GM18502 (cell line): ENCODE measurements at regions not wholly inside any gene's neighbourhood (a gene's known extent, or its start where the extent isn't known, plus 50 kb on each side); places are given as distances from the start of the nearest gene placed in this dataset.
"Not testable (repeated sequence)": the region's sequence is repeated elsewhere in the genome, so short reads cannot be mapped to it uniquely, and the experiment has no call there.

ENCODE experiments used
- ATAC-seq: cut with Tn5 transposase; IDR thresholded peaks from one replicate; pipeline ENCODE4 v1.9.1; 2021; ENCODE audit warnings: mild to moderate bottlenecking; ENCODE audit not compliant: unreplicated experiment, poor library complexity

GRCh38 chrX:115399306-115399705, 109.8 kb downstream of the LUZP4 start:
- ATAC-seq, result no peak

GRCh38 chrX:115400960-115401359, 111.4 kb downstream of the LUZP4 start:
- ATAC-seq, result no peak

GRCh38 chrX:115402299-115402698, 112.8 kb downstream of the LUZP4 start:
- ATAC-seq, result no peak

GRCh38 chrX:115408771-115409400, 119.4 kb downstream of the LUZP4 start:
- no peak for ATAC-seq

- no peak for ATAC-seq
These were observed 120.0 kb downstream of the LUZP4 start for GRCh38 chrX:115409551-115409950.

- no peak for ATAC-seq
These were observed 121.4 kb downstream of the LUZP4 start for GRCh38 chrX:115410731-115411428.

DNA sequence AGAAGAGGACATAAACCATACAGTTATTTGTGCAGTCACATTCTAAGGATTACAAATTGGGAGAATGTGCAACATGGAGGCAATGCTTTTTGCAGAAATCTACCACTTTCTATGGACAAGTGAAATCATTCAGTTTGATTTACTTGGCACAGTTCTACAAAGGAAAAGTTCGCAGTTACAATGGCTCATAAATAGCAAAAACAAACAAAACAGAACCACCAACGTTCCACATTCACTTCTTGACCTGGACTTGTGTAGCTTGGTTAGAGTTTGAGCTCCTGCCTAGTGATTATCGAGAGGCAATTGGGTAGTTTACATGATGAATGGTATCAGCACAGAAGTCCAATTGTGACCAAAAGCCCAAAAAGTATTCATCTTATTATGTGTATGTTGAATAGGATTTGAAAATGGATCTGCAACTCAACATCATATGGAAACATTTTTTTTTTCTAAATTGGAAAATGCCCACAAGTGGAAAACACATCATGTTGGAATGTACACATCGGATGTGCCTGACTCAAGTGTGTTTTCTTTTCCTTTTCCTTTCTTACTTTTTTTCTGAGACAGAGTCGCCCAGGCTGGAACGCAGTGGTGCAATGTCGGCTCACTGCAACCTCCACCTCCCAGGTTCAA, 123.8 kb downstream of the LUZP4 start:
- ATAC-seq, result no peak

DNA sequence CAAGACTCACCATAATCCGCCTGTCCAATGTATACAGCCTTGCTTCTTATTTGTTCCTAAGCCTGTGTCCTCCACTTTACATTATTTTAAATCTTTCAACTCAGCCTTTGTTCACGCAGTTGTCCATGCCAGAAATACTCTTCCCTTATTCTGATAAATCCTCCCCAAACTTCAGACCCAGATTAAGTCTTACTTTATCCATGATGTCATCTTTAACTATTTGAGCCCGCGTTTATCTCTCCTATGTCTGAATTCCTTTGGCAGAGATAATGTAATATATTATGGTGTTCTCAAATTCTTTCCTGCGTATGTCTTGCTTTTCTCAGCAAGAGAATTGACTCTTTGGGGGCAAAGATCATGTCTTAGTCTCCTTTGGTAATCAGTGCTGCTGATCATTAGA, 129.6 kb downstream of the LUZP4 start:
- no peak for ATAC-seq

DNA sequence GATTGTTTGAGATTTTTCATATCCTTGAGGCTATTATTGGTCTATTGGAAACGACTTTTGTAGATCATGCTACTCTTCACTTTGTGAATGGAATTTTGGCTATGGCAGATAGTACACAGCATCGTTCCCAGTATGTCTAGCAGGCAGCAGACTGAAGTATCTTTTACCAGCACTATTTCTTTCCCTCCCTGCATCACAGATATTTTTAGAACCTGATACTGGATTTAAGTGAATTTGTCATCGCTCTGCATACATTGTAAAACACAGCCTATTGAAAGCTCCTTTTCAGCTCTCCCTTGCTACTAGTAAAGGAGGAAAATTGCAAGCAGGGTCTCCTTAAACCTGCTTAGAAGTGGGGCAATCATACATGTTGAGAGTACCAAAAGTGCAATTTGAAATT, 133.6 kb downstream of the LUZP4 start:
- ATAC-seq, result no peak

DNA sequence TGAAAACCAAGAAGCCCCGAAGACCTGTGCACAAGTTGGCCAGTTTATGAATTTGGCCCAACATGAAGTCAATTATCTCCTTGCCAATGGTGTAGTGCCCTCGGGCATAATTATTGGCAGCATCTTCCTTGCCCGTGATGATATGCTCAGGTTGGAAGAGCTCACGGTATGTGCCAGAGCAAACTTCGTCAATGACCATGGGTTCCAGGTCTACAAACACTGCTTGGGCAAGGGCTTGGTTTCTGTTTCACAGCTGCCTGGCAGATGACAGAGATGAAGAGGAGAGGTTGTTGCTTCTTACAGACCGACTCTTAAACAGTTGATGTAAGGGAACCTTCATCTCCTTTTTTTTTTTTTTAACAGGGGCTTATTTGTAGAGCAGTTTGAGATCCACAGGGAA, 135.6 kb upstream of the PLS3 start:
- ATAC-seq, result no peak

DNA sequence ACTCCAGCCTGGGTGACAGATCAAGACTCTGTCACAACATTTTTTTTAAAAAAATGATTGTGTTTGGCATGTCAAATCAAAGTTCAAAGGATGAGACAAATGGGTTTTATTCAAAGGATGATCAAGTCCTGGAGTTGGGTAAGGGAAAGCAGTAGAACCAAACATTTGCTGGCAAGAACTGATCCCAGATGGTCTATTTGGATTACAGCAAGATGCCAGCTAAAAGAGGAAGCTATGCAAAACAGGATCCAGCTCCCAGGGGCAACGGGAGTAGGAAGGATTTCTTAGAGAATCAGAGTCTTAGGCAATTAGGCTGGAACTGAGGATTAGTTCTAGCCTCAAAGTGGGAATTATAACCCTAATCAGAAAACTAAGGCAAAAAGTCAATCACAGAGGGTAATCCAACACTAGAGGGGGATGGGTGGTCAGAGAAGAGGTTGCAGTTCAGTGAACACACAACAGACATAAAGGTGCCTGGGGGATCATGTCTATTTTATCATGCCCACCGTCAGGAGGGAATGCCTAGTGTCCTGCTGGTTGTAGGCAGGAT, 133.0 kb upstream of the PLS3 start:
- no peak for ATAC-seq

GRCh38 chrX:115434834-115435233, 126.1 kb upstream of the PLS3 start:
- ATAC-seq, result not testable (repeated sequence)

GRCh38 chrX:115437841-115438595, 123.0 kb upstream of the PLS3 start:
- no peak for ATAC-seq

DNA sequence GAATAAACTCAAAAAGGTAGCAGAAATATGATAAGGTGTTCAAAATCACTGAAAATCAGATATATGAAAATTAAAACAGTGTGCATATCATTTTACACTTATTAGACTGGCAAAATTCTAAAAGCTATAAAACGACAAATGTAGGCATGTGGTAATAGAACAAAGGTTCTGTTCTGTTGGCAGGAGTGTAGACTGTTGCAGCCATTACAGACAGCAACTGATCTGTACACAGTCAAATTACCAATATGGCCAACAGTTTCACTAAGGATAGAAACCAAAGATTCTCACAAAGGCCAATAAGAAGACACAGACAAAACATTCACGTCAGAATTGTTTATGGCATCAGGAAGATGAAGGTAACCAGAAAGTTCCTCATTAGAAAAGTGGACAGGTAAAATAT, 112.8 kb upstream of the PLS3 start:
- no peak for ATAC-seq

DNA sequence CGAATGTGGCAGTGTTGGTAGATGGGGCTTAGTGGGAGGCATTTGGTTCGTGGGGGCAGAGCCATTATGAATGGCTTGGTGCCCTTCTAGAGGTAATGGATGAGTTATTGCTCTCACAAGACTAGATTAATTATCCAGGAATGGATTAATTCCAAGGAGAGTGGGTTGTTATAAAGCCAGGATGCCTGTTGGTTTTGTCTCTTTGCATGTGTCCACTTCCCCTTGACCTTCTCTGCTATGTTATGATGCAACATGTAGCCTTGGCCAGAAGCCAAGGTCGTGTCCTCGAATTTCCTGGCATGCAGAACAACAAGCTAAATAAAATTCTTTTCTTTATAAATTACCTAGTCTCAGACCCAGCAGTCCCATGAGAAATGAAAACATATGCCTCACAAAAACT, 111.2 kb upstream of the PLS3 start:
- ATAC-seq, result no peak

DNA sequence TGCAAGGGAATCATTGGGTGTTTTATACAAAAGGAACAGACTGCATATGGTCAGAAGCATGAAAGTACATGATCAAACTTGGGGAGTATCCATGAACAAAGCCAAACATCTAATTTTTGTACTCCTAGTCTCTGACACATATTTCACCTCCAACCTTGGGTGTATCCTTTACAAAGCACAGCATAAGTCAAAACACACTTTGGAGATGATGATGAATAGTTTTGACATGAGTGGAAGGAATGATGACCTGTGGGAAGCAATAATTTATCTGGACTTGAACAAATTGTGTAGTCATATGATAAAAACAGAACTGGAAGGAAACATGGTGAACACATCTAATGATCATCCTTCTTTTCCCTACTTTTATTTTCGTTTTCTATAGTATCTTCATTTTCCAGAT, 108.7 kb upstream of the PLS3 start:
- no peak for ATAC-seq

DNA sequence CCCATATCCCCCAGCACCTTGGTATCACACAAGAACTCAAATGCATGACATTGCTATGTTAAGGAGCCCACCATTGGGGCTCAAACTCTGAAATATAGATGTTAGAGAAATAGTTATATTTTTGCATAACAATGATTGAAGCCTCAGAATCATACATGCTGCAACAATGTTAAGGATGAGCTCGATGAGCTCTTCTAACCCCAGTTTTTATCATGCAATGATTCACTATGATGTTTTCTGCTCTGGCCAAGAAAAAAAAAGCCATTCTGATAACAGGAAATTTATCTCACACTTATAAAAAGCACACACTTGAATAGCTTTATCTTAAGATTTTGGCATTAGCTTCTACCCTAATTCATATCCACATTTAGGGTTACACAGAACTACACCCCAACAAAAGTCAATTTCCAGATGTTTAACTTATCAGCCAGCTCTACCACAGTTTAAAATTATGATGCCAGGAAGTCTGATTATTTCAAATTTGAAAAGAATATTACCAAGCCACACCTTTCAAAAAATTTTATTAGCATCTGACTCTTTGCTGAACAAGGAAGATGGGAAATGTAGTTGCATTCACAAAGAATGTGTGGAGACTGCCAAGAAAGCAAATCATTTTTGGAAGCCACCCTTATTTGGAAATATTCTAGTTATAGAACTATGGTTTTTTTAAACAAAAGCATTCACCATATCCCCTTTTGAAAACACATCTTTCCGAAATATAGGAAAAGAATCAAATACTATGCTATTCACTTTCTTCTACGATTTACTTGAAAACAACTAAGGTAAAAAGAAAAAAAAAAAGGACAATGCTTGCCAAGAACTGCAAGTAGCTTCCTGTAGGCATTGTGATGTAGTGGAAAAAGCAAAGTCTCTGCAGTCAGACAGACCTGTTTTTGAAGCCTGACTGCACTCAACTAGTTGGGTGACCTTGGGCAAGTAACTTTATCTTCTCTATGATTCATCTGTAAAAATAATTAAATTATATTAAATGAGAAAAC, 100.8 kb upstream of the PLS3 start:
- ATAC-seq, result no peak

DNA sequence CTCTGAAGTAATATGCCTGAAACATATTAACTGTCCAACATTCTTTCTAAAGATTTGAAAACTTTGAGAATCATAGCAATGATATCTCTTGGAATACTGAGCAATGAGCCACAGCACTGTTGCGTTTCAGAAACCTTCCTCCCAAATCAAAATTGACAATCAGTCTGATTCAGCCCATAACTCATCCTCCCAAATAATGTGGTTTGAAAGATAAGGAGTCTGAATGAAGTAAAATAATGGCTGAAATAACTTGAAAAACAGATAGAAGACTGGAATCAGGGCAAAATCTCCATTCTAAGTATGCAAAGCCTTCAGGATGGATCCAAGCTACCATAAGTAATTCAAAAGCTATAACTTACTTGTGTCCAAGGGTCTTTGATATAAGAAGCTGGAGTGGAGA, 98.6 kb upstream of the PLS3 start:
- no peak for ATAC-seq

GRCh38 chrX:115467961-115468360, 93.0 kb upstream of the PLS3 start:
- no peak for ATAC-seq

- no peak for ATAC-seq
These were observed 88.8 kb upstream of the PLS3 start for GRCh38 chrX:115472131-115472530.
